Fibroblast of the conjunctiva (primary cell): ENCODE measurements at regions not wholly inside any gene's neighbourhood (a gene's known extent, or its start where the extent isn't known, plus 50 kb on each side); places are given as distances from the start of the nearest gene placed in this dataset.
"Not testable (repeated sequence)": the region's sequence is repeated elsewhere in the genome, so short reads cannot be mapped to it uniquely, and the experiment has no call there.

Experiments used
- DNase-seq: peaks from one replicate; pipeline ENCODE4 v3.0.0-alpha.2; 2010; ENCODE audit warnings: low read depth

GRCh38 chr4:106869551-106869950 lies 166.6 kb downstream of the DKK2 start:
- no peak for DNase-seq

GRCh38 chr4:106868381-106869035 lies 167.6 kb downstream of the DKK2 start:
- DNase-seq, result peak; percentile 13

- no peak for DNase-seq
Measured at GRCh38 chr4:106864231-106864630, 171.9 kb downstream of the DKK2 start.

DNA sequence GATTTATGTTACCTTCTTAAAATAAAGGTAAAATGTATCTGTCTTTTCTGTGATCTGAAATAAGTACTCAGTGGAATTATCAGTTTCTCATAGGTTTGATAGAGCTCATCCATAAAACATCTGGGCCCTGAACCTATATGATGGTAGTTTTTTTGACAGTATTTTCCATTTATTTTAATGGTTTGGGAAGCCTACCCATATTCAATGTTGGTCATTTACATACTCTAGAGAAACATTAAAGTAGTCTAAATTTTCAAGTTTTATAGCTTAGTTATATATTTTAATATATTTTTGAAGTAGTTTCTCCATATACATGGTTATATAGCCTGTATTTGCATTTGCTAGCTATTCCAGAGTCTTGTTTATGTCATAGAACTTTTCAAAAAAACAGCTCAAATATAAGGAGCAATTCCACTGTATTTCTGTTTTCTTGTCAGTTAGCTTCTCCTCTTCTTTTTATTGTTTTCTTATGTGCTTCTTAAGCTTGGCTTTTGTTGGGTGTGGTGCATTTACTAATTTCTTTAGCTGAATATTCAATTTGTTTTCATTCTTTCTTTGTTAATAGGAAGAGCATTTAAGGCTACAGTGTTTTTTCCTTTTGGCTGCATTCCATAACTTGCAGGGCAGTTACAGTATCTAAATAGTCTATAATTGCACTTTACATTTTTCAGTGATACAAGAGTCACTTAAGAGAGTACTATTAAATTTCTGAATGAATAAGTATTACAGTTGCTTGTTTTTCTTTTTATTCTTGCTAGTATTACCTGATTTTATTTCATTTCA lies 181.4 kb downstream of the DKK2 start:
- no peak for DNase-seq

GRCh38 chr4:106852426-106852825 lies 183.7 kb downstream of the DKK2 start:
- no peak for DNase-seq

- DNase-seq, result no peak
Measured at GRCh38 chr4:106851726-106852125, 184.4 kb downstream of the DKK2 start.

DNA sequence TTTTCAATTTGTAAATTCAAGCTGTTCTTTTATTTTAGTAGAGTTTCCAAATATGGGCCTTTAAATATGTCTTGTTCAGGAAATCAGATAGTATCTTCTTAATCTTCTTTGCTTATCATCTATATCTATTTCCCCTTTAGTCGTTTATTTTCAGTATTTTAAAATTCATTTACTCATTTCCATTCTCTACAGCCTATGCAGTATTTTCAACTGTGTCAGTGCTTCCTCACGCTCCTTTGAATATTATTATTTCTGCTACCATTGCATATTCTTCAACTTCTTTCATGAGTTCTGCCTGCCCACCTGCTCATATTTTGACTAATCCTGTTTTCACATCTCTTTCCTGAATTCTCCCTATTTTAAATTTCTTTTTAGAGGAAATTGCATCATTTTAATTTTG lies 185.4 kb downstream of the DKK2 start:
- no peak for DNase-seq

DNA sequence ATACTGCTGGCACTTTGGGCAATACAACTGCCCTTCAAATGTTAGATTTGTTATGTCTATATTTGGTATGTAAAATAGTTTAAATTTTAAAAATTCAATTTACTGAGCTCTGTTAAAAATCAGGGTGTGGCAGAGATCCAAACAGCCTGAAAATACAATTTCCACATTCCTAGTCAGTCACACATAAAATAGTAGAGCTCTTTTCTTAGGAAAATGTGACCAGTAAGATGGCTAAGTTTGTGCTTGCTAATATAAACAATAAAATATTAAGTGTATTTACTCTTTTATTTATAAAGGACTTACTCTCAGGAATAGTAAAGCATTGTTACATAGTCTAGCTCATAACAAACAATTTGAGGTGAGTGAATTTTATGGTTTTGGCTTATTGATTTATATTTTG lies 200.2 kb downstream of the DKK2 start:
- no peak for DNase-seq

- DNase-seq, result no peak
Measured at GRCh38 chr4:106830879-106831278, 205.2 kb downstream of the DKK2 start.

GRCh38 chr4:106818764-106819163 lies 217.3 kb downstream of the DKK2 start:
- no peak for DNase-seq

DNA sequence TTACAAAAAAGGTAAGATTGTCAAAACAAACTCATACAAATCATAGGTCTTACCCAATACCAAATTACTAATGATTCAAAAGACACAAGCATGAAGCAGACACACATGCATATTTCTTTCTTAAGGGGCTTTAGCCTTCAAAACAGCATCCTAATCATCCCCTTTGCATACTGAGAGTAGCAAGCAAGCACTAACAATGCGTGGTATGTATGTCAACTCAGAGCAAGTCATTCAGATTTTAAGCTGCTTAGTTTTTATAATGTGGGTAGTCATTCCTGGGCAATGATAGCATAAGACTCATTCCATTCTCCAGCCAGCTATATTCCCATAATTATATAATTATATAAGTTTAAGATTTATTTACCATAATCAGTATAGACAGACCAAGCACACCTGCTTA lies 219.6 kb downstream of the DKK2 start:
- DNase-seq, result no peak

DNA sequence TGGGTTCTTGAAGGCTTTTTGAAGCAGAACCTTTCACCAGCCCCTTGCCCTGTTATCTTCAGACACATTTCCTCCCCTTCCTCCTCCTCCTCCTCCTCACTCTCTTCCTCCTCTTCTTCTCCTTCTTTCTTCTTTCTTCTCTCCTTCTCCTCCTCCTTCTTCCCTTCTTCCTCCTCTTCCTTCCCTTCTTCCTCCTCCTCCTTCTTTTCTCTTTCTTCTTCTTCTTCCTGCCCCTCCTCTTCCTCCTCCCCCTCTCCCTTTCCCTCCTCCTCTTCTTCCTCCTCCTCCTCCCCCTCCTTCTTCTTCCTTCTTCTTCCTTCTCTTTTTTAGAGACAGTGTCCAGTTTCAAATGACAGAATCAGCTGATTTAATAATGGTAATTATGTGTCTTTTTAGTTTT lies 226.0 kb downstream of the DKK2 start:
- no peak for DNase-seq

DNA sequence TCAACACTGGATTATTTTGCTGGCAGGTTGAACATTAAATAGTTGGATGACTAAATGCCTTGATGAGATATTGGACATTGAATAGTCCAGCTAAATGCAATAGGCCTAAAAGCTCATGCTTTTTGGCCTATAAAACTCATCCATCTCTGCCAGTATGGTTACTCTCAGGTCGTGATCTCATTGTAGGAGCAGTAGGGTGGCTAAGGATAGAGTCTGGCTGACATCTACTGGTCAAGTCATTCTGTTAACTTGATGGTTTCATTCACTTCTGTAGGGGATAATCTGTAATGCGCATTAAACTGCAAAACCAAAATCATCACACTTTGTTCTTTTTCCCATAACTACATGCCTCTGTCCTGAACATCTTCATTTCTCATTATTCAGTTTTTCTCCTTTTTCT lies 227.0 kb downstream of the DKK2 start:
- peak; percentile 39 for DNase-seq

DNA sequence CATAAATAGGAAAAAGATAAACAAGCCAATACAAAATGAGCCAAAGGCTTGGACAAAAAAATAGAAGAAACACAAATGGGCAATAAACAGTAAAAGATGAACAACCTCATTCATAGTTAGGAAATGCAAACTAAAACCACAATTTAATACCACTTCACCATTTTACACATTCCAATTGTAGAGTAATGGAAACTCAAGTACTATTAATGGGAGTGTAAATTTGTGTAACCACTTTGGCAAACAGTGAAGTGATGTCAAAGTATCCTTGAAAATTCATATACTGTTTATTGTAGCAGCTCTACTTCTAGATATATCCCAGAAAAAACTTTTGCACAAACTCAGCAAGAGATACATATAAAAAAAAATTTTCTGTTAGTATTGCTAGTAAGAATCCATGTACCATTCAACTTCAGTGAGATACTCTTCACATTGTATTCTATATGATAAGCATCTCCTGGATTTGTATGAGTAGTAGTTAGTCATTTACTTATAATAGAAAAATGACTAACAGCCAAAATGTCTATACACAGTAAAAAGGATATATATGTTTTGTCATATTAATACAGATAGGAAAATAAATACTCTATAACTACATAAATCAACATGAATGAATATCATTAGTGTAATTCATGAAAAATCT lies 229.8 kb downstream of the DKK2 start:
- no peak for DNase-seq

DNA sequence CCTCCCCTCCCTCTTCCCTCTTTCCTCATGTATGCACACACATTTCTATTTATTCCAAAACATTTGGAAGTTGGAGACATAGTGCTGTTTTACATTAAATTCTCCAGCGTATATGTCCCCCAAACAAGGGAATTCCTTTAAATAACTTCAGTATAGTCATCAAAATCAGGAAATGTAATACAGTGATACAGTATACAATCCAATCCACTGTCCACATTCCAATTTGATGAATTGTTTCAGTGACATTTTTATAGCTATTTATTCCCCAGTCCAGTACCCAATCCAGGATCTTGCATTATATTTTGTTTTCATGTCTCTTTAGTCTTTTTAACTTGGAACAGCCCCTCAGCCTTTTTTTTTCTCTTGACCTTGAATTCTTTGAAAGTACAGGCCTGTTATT lies 233.0 kb downstream of the DKK2 start:
- no peak for DNase-seq

GRCh38 chr4:106801386-106801785 lies 234.7 kb downstream of the DKK2 start:
- no peak for DNase-seq

- no peak for DNase-seq
Measured at GRCh38 chr4:106796876-106797275, 239.2 kb downstream of the DKK2 start.

- DNase-seq, result no peak
Measured at GRCh38 chr4:106795326-106795725, 240.8 kb downstream of the DKK2 start.

DNA sequence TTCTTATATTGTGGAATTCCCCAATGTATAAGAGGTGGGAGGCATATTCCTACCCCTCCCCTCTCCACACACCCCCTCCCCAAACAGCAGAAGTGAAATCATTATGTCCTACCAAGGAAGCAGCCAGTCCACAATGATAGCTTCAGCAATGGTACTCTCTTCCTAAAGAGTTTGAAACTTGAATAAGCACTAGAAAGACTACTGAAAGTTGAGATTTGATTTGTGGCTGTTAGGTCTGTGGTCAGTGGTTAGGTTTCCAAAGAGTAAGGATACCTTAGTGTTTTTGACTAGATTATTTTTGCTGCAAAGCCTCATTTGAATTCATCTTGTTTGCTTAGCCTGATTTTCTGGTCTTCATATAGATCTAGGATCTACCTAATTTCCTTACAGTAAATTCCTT lies 242.2 kb downstream of the DKK2 start:
- no peak for DNase-seq

- no peak for DNase-seq
Measured at GRCh38 chr4:106775636-106776035, 260.5 kb downstream of the DKK2 start.

DNA sequence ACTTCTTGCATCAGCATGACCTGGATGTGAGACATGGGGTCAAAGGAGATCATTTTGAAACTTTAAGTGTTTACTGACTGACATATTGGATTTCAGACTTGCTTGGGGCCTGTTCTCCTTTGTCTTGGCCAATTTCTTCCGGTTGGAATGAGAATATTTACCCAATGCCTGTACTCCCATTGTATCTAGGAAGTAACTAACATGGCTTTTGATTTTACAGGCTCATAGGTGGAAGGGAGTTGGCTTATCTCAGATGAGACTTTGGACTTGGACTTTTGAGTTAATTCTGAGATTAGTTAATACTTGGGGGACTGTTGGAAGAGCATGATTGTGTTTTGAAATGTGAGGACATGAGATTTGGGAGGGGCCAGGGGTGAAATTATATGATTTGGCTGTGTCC lies 262.1 kb downstream of the DKK2 start:
- not testable (repeated sequence) for DNase-seq

DNA sequence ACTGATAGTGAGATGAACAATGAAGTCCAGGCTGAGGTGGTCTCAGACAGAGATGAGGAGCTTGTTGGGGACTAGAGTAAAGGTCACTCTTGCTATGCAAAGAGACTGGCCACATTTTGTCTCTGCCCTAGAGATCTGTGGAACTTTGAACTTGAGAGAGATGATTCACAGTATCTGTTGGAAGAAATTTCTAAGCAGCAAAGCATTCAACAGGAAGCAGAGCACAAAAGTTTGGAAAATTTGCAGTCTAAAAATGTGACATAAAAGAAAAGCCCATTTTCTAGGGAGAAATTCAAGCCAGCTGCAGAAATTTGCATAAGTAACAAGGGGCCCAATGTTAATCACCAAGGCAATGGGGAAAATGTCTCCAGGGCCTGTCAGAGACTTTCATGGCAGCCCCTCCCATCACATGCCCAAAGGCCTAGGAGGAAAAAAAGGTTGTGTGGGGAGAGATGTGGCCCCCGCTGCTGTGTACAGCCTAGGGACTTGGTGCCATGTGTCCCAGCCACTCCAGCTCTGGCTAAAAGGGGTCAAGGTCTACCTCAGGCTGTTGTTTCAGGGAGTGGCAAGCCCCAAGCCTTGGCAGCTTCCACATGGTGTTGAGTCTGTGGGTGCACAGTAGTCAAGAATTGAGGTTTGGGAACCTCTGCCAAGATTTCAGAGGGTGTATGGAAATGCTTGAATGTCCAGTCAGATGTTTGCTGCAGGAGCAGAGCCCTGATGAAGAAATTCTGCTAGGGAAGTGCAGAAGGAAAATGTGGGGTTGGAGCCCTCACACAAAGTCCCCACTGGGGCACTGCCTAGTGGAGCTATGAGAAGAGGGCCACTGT lies 262.8 kb downstream of the DKK2 start:
- DNase-seq, result no peak
